ENCODE measurements at regions not wholly inside any gene's neighbourhood (a gene's known extent, or its start where the extent isn't known, plus 50 kb on each side); places are given as distances from the start of the nearest gene placed in this dataset.
"Not testable (repeated sequence)": the region's sequence is repeated elsewhere in the genome, so short reads cannot be mapped to it uniquely, and the experiment has no call there.

DNA sequence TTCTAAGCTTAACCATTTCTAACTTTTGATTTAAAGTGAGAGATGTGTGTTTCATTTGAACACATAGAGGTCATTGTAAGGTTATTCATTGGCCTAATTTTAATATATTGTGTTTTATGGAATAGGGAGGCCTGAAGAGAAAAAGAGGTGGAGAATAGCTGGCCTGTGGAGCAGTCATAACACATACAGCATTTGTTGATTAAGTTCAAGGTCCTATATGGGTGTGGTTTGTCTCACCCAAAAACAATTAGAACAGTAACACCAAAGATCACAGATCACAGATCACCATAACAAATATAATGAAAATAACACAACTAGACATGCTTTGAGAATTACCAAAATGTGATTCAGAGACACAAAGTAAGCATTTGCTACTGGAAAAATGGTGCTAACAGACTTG, 252.4 kb upstream of the SPOPL start:
- ChIA-PET CTCF (no interaction called here), POLR2A (no interaction called here)
- no peak for DNase-seq (ENCODE audit: low read depth, low spot score)
- no peak overlapping the region for H3K4me3 ChIP-seq (ENCODE audit: low read depth, low read length)
- TF ChIP-seq CTCF (IDR thresholded peaks at IDR 0.05; ENCODE audit: insufficient read depth, low read length, missing control alignments) = no peak

DNA sequence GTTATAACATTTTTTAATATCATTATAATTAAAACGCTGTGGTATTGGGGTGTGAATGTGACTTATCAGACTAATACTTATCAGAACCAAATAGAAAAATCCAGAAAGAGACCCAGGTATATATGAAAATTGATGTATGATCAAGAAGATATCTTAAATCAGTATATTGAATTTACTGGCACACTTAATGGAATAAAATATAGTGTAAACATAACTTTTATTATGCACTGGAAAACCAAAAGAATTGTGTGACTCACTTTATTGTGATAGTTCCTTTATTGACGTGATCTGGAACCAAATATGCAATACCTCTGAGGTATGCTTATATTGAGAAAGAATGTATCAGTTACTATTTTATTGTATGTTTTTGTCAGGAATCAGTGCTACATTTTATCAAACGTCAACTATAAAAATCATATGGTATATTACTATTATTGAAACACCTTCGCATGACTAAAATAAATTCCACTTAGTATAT, 250.7 kb upstream of the SPOPL start:
- H3K4me3 ChIP-seq (ENCODE audit: low read depth, low read length); CTCF ChIA-PET; POLR2A ChIA-PET; DNase-seq (ENCODE audit: low read depth, low spot score): not testable (repeated sequence)

GRCh38 chr2:138252587-138252986, 249.0 kb upstream of the SPOPL start:
- no peak for DNase-seq (ENCODE audit: low read depth, low spot score)
- CTCF ChIA-PET = no interaction called here
- POLR2A ChIA-PET = no interaction called here
- no peak for TF ChIP-seq CTCF (IDR thresholded peaks at IDR 0.05; ENCODE audit: insufficient read depth, low read length, missing control alignments)
- H3K4me3 ChIP-seq (ENCODE audit: low read depth, low read length) = no peak overlapping the region

DNA sequence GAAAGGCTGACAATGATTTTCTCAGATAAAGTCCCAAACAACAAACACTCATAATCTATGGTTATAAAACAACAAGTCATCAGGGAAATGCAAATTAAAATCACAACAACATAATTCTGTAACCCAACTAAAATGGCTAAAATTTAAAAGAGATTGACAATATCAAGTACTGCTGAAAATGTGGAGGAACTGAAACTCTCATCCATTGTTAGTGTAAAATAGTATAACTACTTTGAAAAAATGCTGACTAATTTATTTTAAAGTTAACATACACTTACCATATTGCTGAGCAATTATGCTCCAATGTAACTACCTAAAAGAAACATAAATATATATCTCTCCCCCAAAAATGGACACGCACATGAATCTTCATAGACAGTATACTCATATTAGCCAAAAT, 245.9 kb upstream of the SPOPL start:
- no peak for TF ChIP-seq CTCF (IDR thresholded peaks at IDR 0.05; ENCODE audit: insufficient read depth, low read length, missing control alignments)
- ChIA-PET CTCF (no interaction called here), POLR2A (no interaction called here)
- no peak for DNase-seq (ENCODE audit: low read depth, low spot score)
- no peak overlapping the region for H3K4me3 ChIP-seq (ENCODE audit: low read depth, low read length)

GRCh38 chr2:138267161-138267901, 234.2 kb upstream of the SPOPL start:
- no peak for TF ChIP-seq CTCF (IDR thresholded peaks at IDR 0.05; ENCODE audit: insufficient read depth, low read length, missing control alignments)
- no peak overlapping the region for H3K4me3 ChIP-seq (ENCODE audit: low read depth, low read length)
- ChIA-PET CTCF (no interaction called here), POLR2A (no interaction called here)
- peak; percentile 33 for DNase-seq (ENCODE audit: low read depth, low spot score)

DNA sequence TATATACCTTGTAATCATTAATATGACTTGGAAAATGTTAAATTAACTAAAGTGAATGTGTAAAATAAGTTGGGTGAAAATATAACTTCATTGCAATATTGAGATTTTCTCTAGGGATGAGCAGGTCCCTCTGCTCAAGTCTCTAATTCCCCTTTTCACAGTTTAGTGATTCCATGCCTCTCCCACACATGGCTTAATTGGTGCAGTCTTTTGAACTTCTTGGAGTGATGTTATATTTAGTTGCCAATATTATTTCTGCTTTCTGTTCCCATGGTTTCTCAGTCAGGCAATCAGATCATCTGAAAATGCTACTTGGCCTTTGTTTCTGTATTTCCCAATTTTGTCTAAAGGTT, 233.7 kb upstream of the SPOPL start:
- no peak for DNase-seq (ENCODE audit: low read depth, low spot score)
- ChIA-PET CTCF (no interaction called here), POLR2A (no interaction called here)
- no peak for TF ChIP-seq CTCF (IDR thresholded peaks at IDR 0.05; ENCODE audit: insufficient read depth, low read length, missing control alignments)
- H3K4me3 ChIP-seq (ENCODE audit: low read depth, low read length) = no peak overlapping the region

- no peak overlapping the region for H3K4me3 ChIP-seq (ENCODE audit: low read depth, low read length)
- no peak for DNase-seq (ENCODE audit: low read depth, low spot score)
- POLR2A ChIA-PET = no interaction called here
- CTCF ChIA-PET = no interaction called here
- no peak for TF ChIP-seq CTCF (IDR thresholded peaks at IDR 0.05; ENCODE audit: insufficient read depth, low read length, missing control alignments)
These were observed 231.8 kb upstream of the SPOPL start for GRCh38 chr2:138269765-138270164.
